Cardiac fibroblast (primary cell): ENCODE measurements at regions not wholly inside any gene's neighbourhood (a gene's known extent, or its start where the extent isn't known, plus 50 kb on each side); places are given as distances from the start of the nearest gene placed in this dataset.

Experiments
- DNase-seq, 2 donors: peaks; one replicate each; pipeline versions ENCODE4 v3.0.0 to v3.0.0-alpha.2; 2010; ENCODE audit warnings: low read depth in 2 of 2
- H3K4me3 ChIP-seq, 2 donors: replicated peaks in 1 of 2; 1 replicate in 1 of 2; 2 replicates in 1 of 2; pipeline ENCODE4 v1.5.1; 2011; ENCODE audit warnings: low read depth in 2 of 2, low read length in 2 of 2, mild to moderate bottlenecking in 2 of 2, moderate library complexity in 1 of 2
- CTCF ChIP-seq: IDR thresholded peaks from one replicate; pipeline ENCODE4 v1.5.1; 2011; ENCODE audit warnings: low read depth, mild to moderate bottlenecking, low read length, inconsistent platforms

- TF ChIP-seq CTCF: no peak
- no peak overlapping the region for H3K4me3 ChIP-seq
- DNase-seq: no peak
Observed at GRCh38 chr6:167757249-167757648, 69.5 kb upstream of the AFDN start.

DNA sequence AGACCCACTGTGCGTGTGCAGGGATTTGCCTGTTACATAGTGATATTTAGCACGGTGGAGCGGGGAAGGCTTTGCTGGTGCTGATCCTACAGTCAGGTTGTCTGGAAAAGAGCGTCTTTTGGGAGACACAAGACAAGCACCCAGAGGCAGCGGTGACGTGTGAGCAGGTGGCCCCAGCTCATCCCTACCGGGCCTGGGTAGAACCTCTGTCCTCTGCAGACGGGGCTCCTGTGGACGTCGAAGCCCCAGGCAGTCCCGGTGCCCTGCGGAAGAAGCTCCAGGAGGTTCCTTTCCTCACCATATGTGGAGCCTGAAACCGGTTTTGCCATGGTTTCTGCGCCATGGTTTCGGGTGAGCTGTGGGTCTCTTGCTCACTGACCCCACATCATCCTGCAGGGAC lies 68.9 kb upstream of the AFDN start:
- H3K4me3 ChIP-seq: no peak overlapping the region
- no peak for DNase-seq
- TF ChIP-seq CTCF: no peak

- no peak for TF ChIP-seq CTCF
- H3K4me3 ChIP-seq: no peak overlapping the region
- DNase-seq: no peak
Observed at GRCh38 chr6:167758309-167759023, 68.2 kb upstream of the AFDN start.

- no peak for TF ChIP-seq CTCF
- no peak for DNase-seq
- H3K4me3 ChIP-seq: no peak overlapping the region
Observed at GRCh38 chr6:167759206-167759605, 67.5 kb upstream of the AFDN start.

- no peak overlapping the region for H3K4me3 ChIP-seq
- no peak for TF ChIP-seq CTCF
- DNase-seq: no peak
Observed at GRCh38 chr6:167759912-167760311, 66.8 kb upstream of the AFDN start.

- DNase-seq: peak; percentile 20 to 96
- no peak for TF ChIP-seq CTCF
- H3K4me3 ChIP-seq: no peak overlapping the region
Observed at GRCh38 chr6:167760979-167761793, 65.5 kb upstream of the AFDN start.
